Neutrophil (primary cell): ENCODE measurements at regions not wholly inside any gene's neighbourhood (a gene's known extent, or its start where the extent isn't known, plus 50 kb on each side); places are given as distances from the start of the nearest gene placed in this dataset.

Experiments
- H3K27ac ChIP-seq: fragments of 200-600 bp; sonication (generic); 2 replicates; pipeline ENCODE4 v1.5.1; 2016; ENCODE audit warnings: mild to moderate bottlenecking, moderate library complexity
- H3K27me3 ChIP-seq: fragments of 200-600 bp; sonication (generic); 2 replicates; pipeline ENCODE4 v1.6.0; 2016; ENCODE audit warnings: mild to moderate bottlenecking
- H3K36me3 ChIP-seq: fragments of 200-600 bp; sonication (generic); 2 replicates; pipeline ENCODE4 v1.5.1; 2017
- H3K4me1 ChIP-seq, 2 experiments: fragments of 200-600 bp in 1 of 2; sonication (generic) in 1 of 2; 1 replicate in 1 of 2; 2 replicates in 1 of 2; pipeline versions ENCODE4 v1.5.1 to v1.6.1; 2013 to 2016; ENCODE audit warnings: low read depth in 1 of 2, low read length in 1 of 2, mild to moderate bottlenecking in 1 of 2, moderate library complexity in 1 of 2; ENCODE audit not compliant: control insufficient read depth in 1 of 2, insufficient read depth in 1 of 2
- H3K4me3 ChIP-seq, 2 experiments: fragments of 200-600 bp in 1 of 2; sonication (generic) in 1 of 2; 1 replicate in 1 of 2; 2 replicates in 1 of 2; pipeline ENCODE4 v1.5.1; 2013 to 2016; ENCODE audit warnings: low read depth in 1 of 2, low read length in 1 of 2, mild to moderate bottlenecking in 1 of 2, moderate library complexity in 1 of 2
- H3K9me3 ChIP-seq: fragments of 200-600 bp; sonication (generic); 2 replicates; pipeline ENCODE4 v1.5.1; 2016
- CTCF ChIP-seq: fragments of 200-600 bp; sonication (generic); IDR thresholded peaks from 2 replicates; pipeline ENCODE4 v1.5.1; 2016; ENCODE audit warnings: antibody characterized with exemption

DNA sequence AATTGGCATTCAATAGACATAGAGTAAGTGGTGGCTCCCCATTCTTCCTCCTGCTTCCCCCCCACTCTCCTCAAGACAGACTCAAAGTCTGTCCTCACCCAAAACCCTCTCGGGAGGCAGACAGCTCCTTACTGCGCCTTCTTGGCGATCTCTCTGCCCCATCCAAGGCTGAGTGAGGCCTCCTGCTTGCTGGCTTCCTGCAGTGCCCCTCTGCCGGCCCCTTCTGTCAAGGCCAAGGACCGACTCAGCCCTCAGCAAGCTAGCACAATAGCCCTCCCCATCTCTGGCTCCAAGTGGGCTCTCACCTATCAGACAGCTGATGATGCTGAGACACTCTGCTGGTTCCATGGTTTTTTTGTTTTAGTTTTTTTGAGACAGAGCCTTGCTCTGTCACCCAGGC is 62.5 kb upstream of the DLK1 start:
- H3K9me3 ChIP-seq, result no peaks in the 10 kb centered on the region
- TF ChIP-seq CTCF, result no peak

DNA sequence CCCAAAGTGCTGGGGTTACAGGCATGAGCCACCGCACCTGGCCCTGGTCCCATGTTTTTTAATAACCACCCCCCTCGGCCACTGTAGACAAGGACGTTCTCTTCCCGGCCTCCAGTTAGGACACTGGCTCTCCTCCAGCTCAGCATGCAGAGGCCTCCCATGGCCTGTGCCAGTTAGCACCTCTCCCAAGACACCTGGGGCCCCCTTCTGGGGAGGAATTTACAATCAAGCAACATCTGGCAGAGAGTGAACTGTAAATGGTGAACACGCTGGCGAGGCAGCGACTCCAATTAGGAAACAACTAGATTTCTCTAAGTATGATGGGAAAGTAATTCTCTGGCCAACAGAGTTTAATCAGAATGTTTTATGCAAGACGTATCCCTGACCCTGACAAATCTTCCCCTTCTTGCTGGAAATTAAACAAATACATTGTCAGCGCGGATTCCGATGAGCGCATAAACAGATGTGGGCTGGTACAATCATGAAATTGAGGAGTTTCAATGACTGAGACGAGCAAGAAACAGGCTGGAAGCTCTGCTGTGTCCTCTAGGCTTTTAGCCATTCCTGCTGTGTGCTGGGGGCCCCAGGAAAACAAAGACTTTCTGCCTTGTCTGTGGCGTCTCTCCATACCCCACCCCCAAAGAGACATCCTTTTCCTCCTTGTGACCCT is 61.7 kb upstream of the DLK1 start:
- no peak for TF ChIP-seq CTCF
- no peaks in the 10 kb centered on the region for H3K36me3 ChIP-seq
- H3K27me3 ChIP-seq, result no peaks in the 10 kb centered on the region
- H3K9me3 ChIP-seq, result no peaks in the 10 kb centered on the region
- H3K4me1 ChIP-seq, result peaks cover 20 to 26% of the 10 kb centered on the region in 2 experiments
- H3K4me3 ChIP-seq, result no peak overlapping the region
- no peak overlapping the region for H3K27ac ChIP-seq

More for the DNA sequence above, 62.5 kb upstream of the DLK1 start:
- H3K36me3 ChIP-seq, result no peaks in the 10 kb centered on the region
- H3K4me3 ChIP-seq, result no peak overlapping the region
- peaks cover 17 to 21% of the 10 kb centered on the region in 2 experiments for H3K4me1 ChIP-seq
- no peak overlapping the region for H3K27ac ChIP-seq
- H3K27me3 ChIP-seq, result no peaks in the 10 kb centered on the region

DNA sequence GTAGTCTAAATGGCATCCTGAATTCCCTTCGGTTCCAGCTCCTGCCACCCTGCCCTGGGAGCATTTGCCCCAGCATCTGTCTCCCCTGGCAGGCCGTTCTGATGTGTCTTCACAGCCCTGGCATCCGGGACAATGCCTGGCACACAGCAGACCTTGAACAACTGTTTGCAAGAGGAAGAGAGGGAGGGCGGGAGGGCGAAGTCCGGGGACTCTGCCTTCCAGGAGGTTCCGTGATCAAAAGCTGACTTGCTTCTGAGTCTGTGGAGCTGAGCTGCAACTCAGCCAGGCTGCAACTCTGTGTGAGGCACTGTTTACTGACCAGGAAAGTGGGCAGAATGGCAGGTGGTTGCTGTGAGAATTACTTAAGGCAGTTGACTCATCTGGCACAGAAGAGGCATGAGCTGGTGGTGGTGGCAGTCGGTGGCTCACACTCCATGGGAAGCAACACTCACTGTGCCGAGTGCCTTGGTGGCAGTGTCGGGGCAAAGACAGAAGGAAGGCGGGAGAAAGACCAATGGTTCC is 61.1 kb upstream of the DLK1 start:
- H3K27me3 ChIP-seq, result no peaks in the 10 kb centered on the region
- no peak overlapping the region for H3K4me3 ChIP-seq
- no peak for TF ChIP-seq CTCF
- H3K9me3 ChIP-seq, result no peaks in the 10 kb centered on the region
- no peaks in the 10 kb centered on the region for H3K36me3 ChIP-seq
- peaks cover 20 to 26% of the 10 kb centered on the region in 2 experiments for H3K4me1 ChIP-seq
- H3K27ac ChIP-seq, result no peak overlapping the region

GRCh38 chr14:100666403-100666802 is 60.3 kb upstream of the DLK1 start:
- Histone ChIP-seq H3K4me3 (no peak overlapping the region), H3K4me1 (peaks cover 20 to 26% of the 10 kb centered on the region in 2 experiments), H3K27ac (no peak overlapping the region), H3K36me3 (no peaks in the 10 kb centered on the region), H3K27me3 (no peaks in the 10 kb centered on the region), H3K9me3 (no peaks in the 10 kb centered on the region)
- TF ChIP-seq CTCF, result no peak

GRCh38 chr14:100666851-100667250 is 59.8 kb upstream of the DLK1 start:
- no peak overlapping the region for H3K27ac ChIP-seq
- H3K9me3 ChIP-seq, result no peaks in the 10 kb centered on the region
- TF ChIP-seq CTCF, result no peak
- H3K4me1 ChIP-seq, result peaks cover 20 to 26% of the 10 kb centered on the region in 2 experiments
- H3K4me3 ChIP-seq, result no peak overlapping the region
- no peaks in the 10 kb centered on the region for H3K27me3 ChIP-seq
- H3K36me3 ChIP-seq, result no peaks in the 10 kb centered on the region
